HG03175 (cell line): ENCODE measurements at regions not wholly inside any gene's neighbourhood (a gene's known extent, or its start where the extent isn't known, plus 50 kb on each side); places are given as distances from the start of the nearest gene placed in this dataset.
"Not testable (repeated sequence)": the region's sequence is repeated elsewhere in the genome, so short reads cannot be mapped to it uniquely, and the experiment has no call there.

Experiments
- ATAC-seq: cut with Tn5 transposase; IDR thresholded peaks from one replicate; pipeline ENCODE4 v1.9.1; 2021; ENCODE audit warnings: mild to moderate bottlenecking, moderate library complexity; ENCODE audit not compliant: unreplicated experiment

GRCh38 chr18:30245766-30246455 lies 796.6 kb downstream of the DSC3 start:
- ATAC-seq, result no peak

- no peak for ATAC-seq
Observed at GRCh38 chr18:30234755-30235154, 807.8 kb downstream of the DSC3 start.

- ATAC-seq, result no peak
Observed at GRCh38 chr18:30211112-30211511, 831.4 kb downstream of the DSC3 start.

- ATAC-seq, result no peak
Observed at GRCh38 chr18:30208546-30208945, 834.0 kb downstream of the DSC3 start.

GRCh38 chr18:30192216-30192615 lies 850.3 kb downstream of the DSC3 start:
- ATAC-seq, result no peak

GRCh38 chr18:30186245-30186644 lies 856.3 kb downstream of the DSC3 start:
- ATAC-seq, result no peak

- no peak for ATAC-seq
Observed at GRCh38 chr18:30177056-30177455, 865.5 kb downstream of the DSC3 start.

- no peak for ATAC-seq
Observed at GRCh38 chr18:30175621-30176225, 866.8 kb downstream of the DSC3 start.

- ATAC-seq, result no peak
Observed at GRCh38 chr18:30175061-30175574, 867.4 kb downstream of the DSC3 start.

GRCh38 chr18:30163573-30163972 lies 879.0 kb downstream of the DSC3 start:
- no peak for ATAC-seq

- ATAC-seq, result no peak
Observed at GRCh38 chr18:30160124-30160523, 882.4 kb downstream of the DSC3 start.

GRCh38 chr18:30150586-30151250 lies 891.8 kb downstream of the DSC3 start:
- ATAC-seq, result no peak

- ATAC-seq, result no peak
Observed at GRCh38 chr18:30149585-30149984, 893.0 kb downstream of the DSC3 start.

- no peak for ATAC-seq
Observed at GRCh38 chr18:30142870-30143269, 899.7 kb downstream of the DSC3 start.

- ATAC-seq, result no peak
Observed at GRCh38 chr18:30142248-30142647, 900.3 kb downstream of the DSC3 start.

GRCh38 chr18:30141506-30141905 lies 901.0 kb downstream of the DSC3 start:
- ATAC-seq, result not testable (repeated sequence)

- no peak for ATAC-seq
Observed at GRCh38 chr18:30139631-30140287, 902.8 kb downstream of the DSC3 start.

GRCh38 chr18:30135938-30136337 lies 906.6 kb downstream of the DSC3 start:
- ATAC-seq, result no peak

GRCh38 chr18:30134020-30134419 lies 908.5 kb downstream of the DSC3 start:
- ATAC-seq, result no peak

- ATAC-seq, result no peak
Observed at GRCh38 chr18:30132959-30133358, 909.6 kb downstream of the DSC3 start.

GRCh38 chr18:30121397-30121796 lies 921.1 kb downstream of the DSC3 start:
- no peak for ATAC-seq
